HEK293T (cell line): ENCODE measurements at regions not wholly inside any gene's neighbourhood (a gene's known extent, or its start where the extent isn't known, plus 50 kb on each side); places are given as distances from the start of the nearest gene placed in this dataset.

Experiments
- CTCF ChIA-PET: fragments of 350-600 bp; formaldehyde crosslinking; extraction: SDS; loops from one replicate; lab custom pipeline; 2021; ENCODE audit warnings: antibody characterized with exemption, inconsistent platforms; lab: Yijun Ruan, JAX
- POLR2A ChIA-PET: fragments of 350-600 bp; formaldehyde crosslinking; extraction: SDS; loops from one replicate; lab custom pipeline; 2020; ENCODE audit warnings: antibody characterized with exemption, inconsistent platforms; lab: Yijun Ruan, JAX
- DNase-seq: peaks from one replicate; pipeline ENCODE4 v3.0.0; 2012; ENCODE audit warnings: mixed read lengths; ENCODE audit errors: extremely low spot score
- ARNT ChIP-seq: fragments of 450-650 bp; IDR thresholded peaks from 2 replicates; pipeline ENCODE4 v1.6.1; 2017; ENCODE audit warnings: mild to moderate bottlenecking
- BHLHE40 ChIP-seq: fragments of 450-650 bp; IDR thresholded peaks from 2 replicates; pipeline ENCODE4 v1.6.1; 2016; ENCODE audit warnings: mild to moderate bottlenecking, moderate library complexity, borderline replicate concordance
- CTBP1 ChIP-seq: fragments of 450-650 bp; IDR thresholded peaks from 2 replicates; pipeline ENCODE4 v1.6.1; 2016; ENCODE audit warnings: borderline replicate concordance
- ELF4 ChIP-seq: fragments of 450-650 bp; IDR thresholded peaks from 2 replicates; pipeline ENCODE4 v1.6.1; 2017; ENCODE audit warnings: antibody characterized with exemption
- FOXA1 ChIP-seq: fragments of 450-650 bp; IDR thresholded peaks from 2 replicates; pipeline ENCODE4 v1.6.1; 2016; ENCODE audit warnings: mild to moderate bottlenecking
- FOXK2 ChIP-seq: fragments of 450-650 bp; IDR thresholded peaks from 2 replicates; pipeline ENCODE4 v1.6.1; 2016; ENCODE audit warnings: mild to moderate bottlenecking
- FOXM1 ChIP-seq: fragments of 450-650 bp; IDR thresholded peaks from 2 replicates; pipeline ENCODE4 v1.6.1; 2017; ENCODE audit warnings: mild to moderate bottlenecking, borderline replicate concordance
- HDGF ChIP-seq: fragments of 450-650 bp; IDR thresholded peaks from 2 replicates; pipeline ENCODE4 v1.6.1; 2017; ENCODE audit warnings: antibody characterized with exemption, borderline replicate concordance
- L3MBTL2 ChIP-seq: fragments of 450-650 bp; conservative IDR thresholded peaks from 2 replicates; pipeline ENCODE4 v1.6.1; 2016; ENCODE audit warnings: mild to moderate bottlenecking
- LEF1 ChIP-seq: fragments of 450-650 bp; IDR thresholded peaks from 2 replicates; pipeline ENCODE4 v1.6.1; 2017; ENCODE audit warnings: mild to moderate bottlenecking, borderline replicate concordance
- NFRKB ChIP-seq: fragments of 450-650 bp; IDR thresholded peaks from 2 replicates; pipeline ENCODE4 v1.6.1; 2016; ENCODE audit warnings: mild to moderate bottlenecking, moderate library complexity
- PKNOX1 ChIP-seq: fragments of 450-650 bp; IDR thresholded peaks from 2 replicates; pipeline ENCODE4 v1.6.1; 2016
- SP1 ChIP-seq: fragments of 450-650 bp; IDR thresholded peaks from 2 replicates; pipeline ENCODE4 v1.6.1; 2017
- SUZ12 ChIP-seq: fragments of 450-650 bp; IDR thresholded peaks from 2 replicates; pipeline ENCODE4 v1.6.1; 2016; ENCODE audit warnings: mild to moderate bottlenecking
- TARDBP ChIP-seq: fragments of 450-650 bp; IDR thresholded peaks from 2 replicates; pipeline ENCODE4 v1.6.1; 2016
- ZNF384 ChIP-seq: fragments of 450-650 bp; IDR thresholded peaks from 2 replicates; pipeline ENCODE4 v1.6.1; 2016

- ChIA-PET POLR2A (no interaction called here), CTCF (no interaction called here)
- no peak for DNase-seq
- TF ChIP-seq SP1 (no peak), BHLHE40 (no peak), FOXK2 (no peak), CTBP1 (no peak), NFRKB (no peak), FOXM1 (no peak), TARDBP (no peak), LEF1 (no peak)
Measured at GRCh38 chr4:149265645-149266044, 550.0 kb downstream of the IQCM start.

GRCh38 chr4:149264093-149264733 is 551.4 kb downstream of the IQCM start:
- ChIA-PET POLR2A (no interaction called here), CTCF (no interaction called here)
- DNase-seq: peak; percentile 57
- peak; percentile 83 for TF ChIP-seq ZNF384
- TF ChIP-seq FOXA1: no peak
- no peak for TF ChIP-seq HDGF
- TF ChIP-seq L3MBTL2: no peak
- TF ChIP-seq CTBP1: peak; percentile 79
- TF ChIP-seq ELF4: no peak
- peak; percentile 96 for TF ChIP-seq PKNOX1

DNA sequence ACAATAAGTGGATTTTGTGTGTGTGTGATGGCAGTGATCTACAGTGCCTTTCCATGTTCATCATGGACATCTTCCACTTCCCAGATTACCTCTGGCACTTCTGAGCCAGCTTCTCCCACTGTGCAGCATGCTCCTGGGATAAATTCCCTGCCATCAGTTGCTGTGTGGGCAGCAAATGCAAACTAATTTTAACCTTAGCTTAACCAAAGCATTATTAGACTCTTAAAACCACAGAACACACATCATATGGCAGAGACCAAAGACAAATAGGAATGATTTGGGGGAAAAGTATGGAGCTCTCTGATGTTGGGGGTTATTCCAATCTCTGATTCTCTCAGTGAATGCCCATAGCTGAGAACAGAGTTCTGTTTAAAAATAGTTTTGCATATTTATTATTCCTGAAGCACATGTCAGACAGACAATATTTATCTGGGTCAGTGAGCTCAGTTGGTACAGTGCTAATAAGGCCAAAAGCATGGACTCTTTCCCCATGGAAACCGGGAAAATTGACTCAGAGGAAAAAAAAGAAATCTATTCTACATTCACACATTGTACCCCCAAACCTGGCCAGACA is 567.4 kb downstream of the IQCM start:
- no peak for DNase-seq
- ChIA-PET POLR2A (no interaction called here), CTCF (no interaction called here)
- TF ChIP-seq FOXK2 (no peak), ELF4 (no peak), PKNOX1 (no peak), SUZ12 (no peak), FOXA1 (no peak), ARNT (no peak), BHLHE40 (no peak), NFRKB (no peak), TARDBP (no peak)

DNA sequence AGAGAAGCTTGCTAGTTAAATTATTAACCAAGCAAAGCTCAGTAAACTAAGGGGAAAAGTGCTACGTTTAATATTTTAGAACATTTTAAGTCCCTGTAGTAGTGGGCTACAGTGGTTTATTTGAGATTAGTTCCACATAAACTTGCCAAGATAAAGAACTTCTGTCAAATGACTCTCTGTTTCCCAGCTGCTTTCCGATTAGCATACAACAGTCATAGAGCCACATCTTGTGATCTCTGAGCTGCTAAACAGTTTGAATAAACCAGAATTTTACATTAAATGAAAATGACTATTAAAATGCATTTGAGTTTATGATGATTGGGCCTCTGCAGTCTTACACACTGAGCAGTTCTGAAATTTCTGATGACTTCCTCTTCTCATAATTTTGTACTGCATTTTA is 568.5 kb downstream of the IQCM start:
- no peak for TF ChIP-seq LEF1
- TF ChIP-seq ARNT: no peak
- no peak for TF ChIP-seq FOXA1
- TF ChIP-seq ZNF384: no peak
- no peak for TF ChIP-seq L3MBTL2
- TF ChIP-seq SP1: no peak
- TF ChIP-seq ELF4: no peak
- TF ChIP-seq SUZ12: no peak
- ChIA-PET CTCF (no interaction called here), POLR2A (no interaction called here)
- no peak for DNase-seq

DNA sequence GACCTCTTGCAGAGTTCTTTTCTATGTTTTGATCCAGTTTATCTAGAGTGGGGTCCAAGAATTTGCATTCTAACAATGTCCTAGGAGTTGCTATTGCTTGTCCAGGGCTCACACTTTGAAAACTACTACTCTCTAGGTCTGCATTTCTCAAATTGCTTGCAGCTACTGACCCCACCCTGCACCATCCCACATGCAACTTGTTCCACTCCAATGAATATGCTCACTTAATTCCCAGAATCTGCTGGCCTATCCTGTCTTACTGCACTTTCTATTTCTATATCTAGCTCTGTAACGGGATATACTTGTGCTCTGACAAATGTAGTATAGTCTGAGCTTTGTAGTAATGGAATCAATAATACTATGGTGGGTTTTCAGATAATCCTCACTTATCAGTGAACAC is 570.3 kb downstream of the IQCM start:
- CTCF ChIA-PET: no interaction called here
- DNase-seq: no peak

DNA sequence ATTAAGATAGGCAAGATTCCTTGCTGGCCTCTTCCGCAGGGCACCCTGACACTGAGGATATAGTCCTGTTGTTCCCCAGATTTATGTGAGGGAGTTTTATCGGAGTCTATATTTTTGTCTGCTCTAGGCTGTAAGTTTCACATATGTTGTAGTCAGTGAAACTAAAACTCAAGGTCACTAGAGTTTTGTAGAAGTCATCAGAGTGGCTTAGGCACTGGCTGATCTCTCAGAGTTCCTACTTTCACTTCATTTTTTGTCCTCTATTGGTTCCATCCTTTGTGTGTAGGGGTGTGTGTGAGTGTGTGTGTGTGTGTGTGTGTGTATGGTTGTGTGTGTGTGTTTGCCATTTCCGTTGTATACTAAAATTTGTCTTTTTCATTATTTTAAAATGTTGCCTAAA is 577.5 kb downstream of the IQCM start:
- ChIA-PET CTCF (no interaction called here), POLR2A (no interaction called here)
- TF ChIP-seq BHLHE40: no peak
- no peak for TF ChIP-seq HDGF
- no peak for TF ChIP-seq FOXK2
- TF ChIP-seq SUZ12: no peak
- no peak for TF ChIP-seq LEF1
- TF ChIP-seq PKNOX1: no peak
- TF ChIP-seq ZNF384: no peak
- TF ChIP-seq ELF4: no peak
- TF ChIP-seq L3MBTL2: no peak
- no peak for TF ChIP-seq TARDBP
- no peak for TF ChIP-seq SP1
- no peak for TF ChIP-seq FOXM1
- no peak for TF ChIP-seq ARNT
- no peak for TF ChIP-seq NFRKB
- TF ChIP-seq FOXA1: no peak
- no peak for TF ChIP-seq CTBP1
- no peak for DNase-seq

More for the DNA sequence above, 570.3 kb downstream of the IQCM start:
- no peak for TF ChIP-seq FOXK2
- TF ChIP-seq ELF4: no peak
- no peak for TF ChIP-seq TARDBP
- no peak for TF ChIP-seq LEF1
- TF ChIP-seq SUZ12: no peak
- no peak for TF ChIP-seq FOXA1
- no peak for TF ChIP-seq FOXM1
- no peak for TF ChIP-seq HDGF
- no peak for TF ChIP-seq PKNOX1
- TF ChIP-seq CTBP1: no peak
- no peak for TF ChIP-seq ARNT
- no peak for TF ChIP-seq BHLHE40
- TF ChIP-seq SP1: no peak
- no peak for TF ChIP-seq L3MBTL2
- no peak for TF ChIP-seq ZNF384
- no peak for TF ChIP-seq NFRKB
- POLR2A ChIA-PET: no interaction called here
